ENCODE measurements at regions not wholly inside any gene's neighbourhood (a gene's known extent, or its start where the extent isn't known, plus 50 kb on each side); places are given as distances from the start of the nearest gene placed in this dataset.

DNA sequence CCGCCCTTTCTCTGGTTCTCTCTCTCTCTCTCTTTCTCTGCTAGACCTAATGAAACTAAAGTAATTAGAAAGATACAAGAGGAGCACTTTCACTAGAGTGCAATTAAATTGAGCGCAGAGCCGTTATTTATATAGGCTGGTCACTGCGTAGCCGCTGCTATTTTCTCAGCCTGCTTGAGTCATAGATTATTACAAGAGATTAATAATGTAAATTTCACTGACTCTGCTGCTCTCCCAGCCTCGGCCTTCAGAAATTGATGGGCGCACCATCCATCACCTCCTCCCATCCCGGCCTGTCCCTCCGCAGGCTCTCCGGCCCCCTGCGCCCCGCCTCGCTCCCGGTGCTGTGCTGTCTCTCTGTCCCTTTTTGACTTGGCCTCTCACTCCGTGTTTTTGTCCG lies 268.0 kb upstream of the MVB12B start:
- no peak for TF ChIP-seq POLR2A (IDR thresholded peaks at IDR 0.05)
- TF ChIP-seq, protein P1, sequence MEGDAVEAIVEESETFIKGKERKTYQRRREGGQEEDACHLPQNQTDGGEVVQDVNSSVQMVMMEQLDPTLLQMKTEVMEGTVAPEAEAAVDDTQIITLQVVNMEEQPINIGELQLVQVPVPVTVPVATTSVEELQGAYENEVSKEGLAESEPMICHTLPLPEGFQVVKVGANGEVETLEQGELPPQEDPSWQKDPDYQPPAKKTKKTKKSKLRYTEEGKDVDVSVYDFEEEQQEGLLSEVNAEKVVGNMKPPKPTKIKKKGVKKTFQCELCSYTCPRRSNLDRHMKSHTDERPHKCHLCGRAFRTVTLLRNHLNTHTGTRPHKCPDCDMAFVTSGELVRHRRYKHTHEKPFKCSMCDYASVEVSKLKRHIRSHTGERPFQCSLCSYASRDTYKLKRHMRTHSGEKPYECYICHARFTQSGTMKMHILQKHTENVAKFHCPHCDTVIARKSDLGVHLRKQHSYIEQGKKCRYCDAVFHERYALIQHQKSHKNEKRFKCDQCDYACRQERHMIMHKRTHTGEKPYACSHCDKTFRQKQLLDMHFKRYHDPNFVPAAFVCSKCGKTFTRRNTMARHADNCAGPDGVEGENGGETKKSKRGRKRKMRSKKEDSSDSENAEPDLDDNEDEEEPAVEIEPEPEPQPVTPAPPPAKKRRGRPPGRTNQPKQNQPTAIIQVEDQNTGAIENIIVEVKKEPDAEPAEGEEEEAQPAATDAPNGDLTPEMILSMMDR (IDR thresholded peaks at IDR 0.05 in 4 of 5, conservative IDR thresholded peaks at IDR 0.05 in 1 of 5): no peak

All from gastrocnemius medialis (tissue), 4 donors.